ENCODE measurements at regions not wholly inside any gene's neighbourhood (a gene's known extent, or its start where the extent isn't known, plus 50 kb on each side); places are given as distances from the start of the nearest gene placed in this dataset.

DNA sequence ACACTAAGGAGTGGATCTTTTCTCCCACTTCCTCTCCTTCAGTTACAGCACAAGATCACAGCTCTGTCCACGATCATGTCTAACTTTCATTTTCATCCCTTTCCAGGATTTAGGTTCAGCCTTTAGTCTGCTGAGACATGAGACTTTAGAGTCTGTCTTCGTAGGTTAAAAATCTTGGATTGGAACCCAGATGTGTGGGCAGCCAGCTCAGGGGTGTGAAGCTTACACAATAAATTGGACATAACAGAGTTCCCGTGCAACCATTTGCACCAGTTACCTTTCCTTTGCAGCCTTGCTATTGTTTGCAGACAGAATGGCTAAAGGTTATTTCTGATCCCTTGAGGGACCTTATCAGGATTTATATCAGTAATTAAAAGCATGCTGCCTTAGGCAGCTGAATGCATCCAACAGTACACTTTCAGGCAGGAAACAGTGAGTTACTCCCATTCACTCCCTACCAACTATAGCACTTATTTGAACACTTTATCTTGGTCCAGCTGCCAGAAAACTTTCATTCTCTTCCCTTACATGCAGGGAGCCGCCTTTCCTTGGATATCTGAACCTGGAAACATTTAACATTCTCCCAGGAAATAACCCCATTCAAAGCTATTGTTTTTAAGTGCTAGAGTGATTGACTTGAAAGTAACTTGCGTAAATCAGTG, 87.3 kb downstream of the TMEM100 start:
- H3K27me3 ChIP-seq, result no peaks in the 10 kb centered on the region
- intact Hi-C loops (cut with DNase I), result no loop called here
- WGBS, 3 donors, result 10 to 14% (median 11%) methylated on average over 5 of the region's 5 CpGs
- TF ChIP-seq CTCF (IDR thresholded peaks at IDR 0.05) (no peak), POLR2A (IDR thresholded peaks at IDR 0.05) (no peak), EP300 (IDR thresholded peaks at IDR 0.05) (no peak)
- no peak for DNase-seq
- H3K36me3 ChIP-seq, result no peaks in the 10 kb centered on the region
- peak overlapping the region in 1 of 2 donors; percentile 24 for H3K27ac ChIP-seq
- peaks cover 2% of the 10 kb centered on the region for H3K4me1 ChIP-seq (ENCODE audit: insufficient read depth)
- no peaks in the 10 kb centered on the region for H3K9me3 ChIP-seq
- H3K4me3 ChIP-seq, result peak overlapping the region; percentile 15

- no peak for DNase-seq
These were observed 88.0 kb downstream of the TMEM100 start for GRCh38 chr17:55634702-55635101.

DNA sequence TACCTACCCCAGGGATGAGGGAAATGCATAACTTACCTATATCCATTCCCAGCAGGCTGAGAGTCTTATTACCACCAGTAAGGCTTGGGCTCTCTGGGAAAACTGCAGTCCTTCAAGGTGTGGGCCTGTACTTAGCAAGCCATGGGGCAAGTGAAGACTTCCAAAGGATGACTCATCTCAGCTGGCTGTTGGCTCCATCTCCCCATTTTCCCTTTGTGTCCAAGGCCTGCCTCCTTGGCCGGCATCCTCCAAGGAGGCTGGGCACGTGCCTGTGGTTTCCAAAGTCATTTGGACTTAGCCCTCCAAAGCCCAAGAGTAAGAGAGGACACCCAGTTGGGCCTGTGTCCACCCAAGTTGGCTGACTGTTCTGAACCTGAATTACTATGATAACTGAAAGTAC, 89.8 kb downstream of the TMEM100 start:
- no peaks in the 10 kb centered on the region for H3K9me3 ChIP-seq
- H3K36me3 ChIP-seq, result no peaks in the 10 kb centered on the region
- DNase-seq, result no peak
- H3K27me3 ChIP-seq, result no peaks in the 10 kb centered on the region
- intact Hi-C loops (cut with DNase I), result no loop called here
- 56 to 72% (median 63%) methylated on average over 2 of the region's 2 CpGs for WGBS, 3 donors
- H3K4me1 ChIP-seq (ENCODE audit: insufficient read depth), result peaks cover 2% of the 10 kb centered on the region
- TF ChIP-seq EP300 (IDR thresholded peaks at IDR 0.05) (no peak), CTCF (IDR thresholded peaks at IDR 0.05) (no peak), POLR2A (IDR thresholded peaks at IDR 0.05) (no peak)
- no peak overlapping the region for H3K4me3 ChIP-seq
- no peak overlapping the region for H3K27ac ChIP-seq

More at GRCh38 chr17:55634702-55635101, 88.0 kb downstream of the TMEM100 start:
- Histone ChIP-seq H3K4me3 (no peak overlapping the region), H3K27ac (peak overlapping the region in 1 of 2 donors; percentile 24), H3K36me3 (no peaks in the 10 kb centered on the region), H3K27me3 (no peaks in the 10 kb centered on the region), H3K9me3 (no peaks in the 10 kb centered on the region), H3K4me1 (ENCODE audit: insufficient read depth) (peaks cover 2% of the 10 kb centered on the region)
- no peak for TF ChIP-seq EP300 (IDR thresholded peaks at IDR 0.05)
- TF ChIP-seq POLR2A (IDR thresholded peaks at IDR 0.05), result no peak
- TF ChIP-seq CTCF (IDR thresholded peaks at IDR 0.05), result no peak
- WGBS, 3 donors, result 58 to 63% (median 59%) methylated on average over 3 of the region's 3 CpGs
- intact Hi-C loops (cut with DNase I), result no loop called here

- 51 to 70% (median 54%) methylated on average over 2 of the region's 2 CpGs for WGBS, 3 donors
- no peaks in the 10 kb centered on the region for H3K27me3 ChIP-seq
- H3K4me1 ChIP-seq (ENCODE audit: insufficient read depth), result peaks cover 2% of the 10 kb centered on the region
- intact Hi-C loops (cut with DNase I), result no loop called here
- no peak for TF ChIP-seq POLR2A (IDR thresholded peaks at IDR 0.05)
- no peak for TF ChIP-seq EP300 (IDR thresholded peaks at IDR 0.05)
- TF ChIP-seq CTCF (IDR thresholded peaks at IDR 0.05), result no peak
- no peak for DNase-seq
- H3K9me3 ChIP-seq, result no peaks in the 10 kb centered on the region
- H3K4me3 ChIP-seq, result no peak overlapping the region
- no peaks in the 10 kb centered on the region for H3K36me3 ChIP-seq
- no peak overlapping the region for H3K27ac ChIP-seq
These were observed 90.4 kb downstream of the TMEM100 start for GRCh38 chr17:55632236-55632635.
